COLO668 (cell line): ENCODE measurements at regions not wholly inside any gene's neighbourhood (a gene's known extent, or its start where the extent isn't known, plus 50 kb on each side); places are given as distances from the start of the nearest gene placed in this dataset.

Experiments used
- DNase-seq: peaks from one replicate; lab custom pipeline; 2025; ENCODE audit not compliant: unreplicated experiment; lab: John Stamatoyannopoulos, UW

DNA sequence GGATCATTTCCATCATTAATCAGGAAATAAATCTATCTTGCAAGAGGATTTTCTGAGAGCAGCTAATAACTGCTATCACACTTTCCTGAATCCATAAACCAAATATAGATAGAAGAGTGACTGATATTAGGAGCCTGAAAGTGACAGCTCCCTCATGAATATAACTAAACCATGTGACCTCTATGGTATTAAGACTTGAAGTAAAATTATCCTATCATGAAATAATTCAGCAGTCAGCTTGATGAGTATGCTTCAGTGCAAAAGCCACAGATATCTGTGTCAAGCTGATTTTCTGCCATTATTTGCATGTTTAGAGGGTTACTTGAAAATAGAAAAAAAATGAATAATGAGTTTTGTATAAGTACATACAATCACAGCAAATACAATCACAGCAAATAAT lies 80.1 kb upstream of the PPP1R3A start:
- no peak for DNase-seq

GRCh38 chr7:113996405-113996804 lies 77.6 kb upstream of the PPP1R3A start:
- DNase-seq = no peak

DNA sequence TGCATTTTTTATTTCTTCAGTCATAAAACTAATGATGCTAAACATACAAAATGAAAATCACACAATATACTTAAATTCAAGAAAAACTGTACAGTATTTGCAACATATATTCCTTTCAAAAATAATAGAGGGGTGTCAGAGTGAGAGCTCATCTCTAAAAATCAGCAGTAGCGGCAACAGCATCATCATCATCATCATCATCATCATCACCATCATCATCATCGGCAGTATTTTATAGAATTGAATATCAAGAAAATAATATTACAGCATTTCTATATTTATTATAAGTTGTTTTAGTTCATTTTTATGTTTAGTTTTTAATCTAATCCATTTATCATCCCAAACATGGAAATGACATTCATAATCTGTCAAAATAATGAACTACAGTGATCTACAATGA lies 67.4 kb upstream of the PPP1R3A start:
- DNase-seq = no peak

DNA sequence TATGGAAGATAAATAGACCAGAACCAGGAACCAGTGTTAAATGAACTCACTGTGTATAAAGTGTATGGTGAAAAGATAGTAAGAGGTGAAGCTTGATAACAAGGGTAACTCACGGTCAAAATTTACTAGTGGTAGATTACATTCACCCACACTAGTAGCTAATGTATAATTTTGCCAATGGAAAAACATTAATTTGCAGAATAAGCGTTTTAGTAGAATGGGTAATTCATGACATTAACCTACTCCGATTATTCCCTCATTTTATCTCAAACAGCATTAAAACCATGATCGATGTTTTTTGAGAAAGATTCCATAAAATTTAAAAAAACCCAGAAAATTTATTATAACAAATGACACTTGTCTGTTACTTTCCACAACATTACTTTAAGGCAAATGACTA lies 57.7 kb upstream of the PPP1R3A start:
- DNase-seq = no peak

DNA sequence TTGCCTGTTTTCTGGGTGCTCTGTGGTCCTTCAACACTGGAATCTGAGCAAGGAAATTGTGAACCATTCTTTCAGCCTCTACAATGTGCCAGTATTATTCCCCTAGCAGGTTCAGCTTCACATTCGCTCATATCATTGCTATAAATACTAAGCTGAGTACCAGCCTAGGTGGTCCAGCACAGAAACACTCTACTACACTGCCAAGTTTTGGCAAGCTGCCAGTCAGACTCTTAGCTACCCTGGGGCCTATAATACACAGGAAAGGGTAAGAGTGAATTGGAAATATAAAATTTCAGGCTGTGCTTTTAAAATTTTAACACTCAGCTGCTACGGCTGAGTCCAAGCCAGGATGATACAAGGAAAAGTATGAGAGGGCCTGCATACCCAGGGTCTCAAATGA lies 49.9 kb upstream of the PPP1R3A start:
- no peak for DNase-seq
